ENCODE measurements at regions not wholly inside any gene's neighbourhood (a gene's known extent, or its start where the extent isn't known, plus 50 kb on each side); places are given as distances from the start of the nearest gene placed in this dataset.

- no peak for DNase-seq
Observed at GRCh38 chr1:106194206-106194605, 862.3 kb upstream of the PRMT6 start.

GRCh38 chr1:106200711-106201110 is 855.8 kb upstream of the PRMT6 start:
- DNase-seq: no peak

GRCh38 chr1:106207185-106207584 is 849.3 kb upstream of the PRMT6 start:
- no peak for DNase-seq

- no peak for DNase-seq
Observed at GRCh38 chr1:106217765-106218164, 838.7 kb upstream of the PRMT6 start.

GRCh38 chr1:106222403-106222802 is 834.1 kb upstream of the PRMT6 start:
- no peak for DNase-seq

GRCh38 chr1:106223213-106223612 is 833.3 kb upstream of the PRMT6 start:
- no peak for DNase-seq

GRCh38 chr1:106224426-106224825 is 832.0 kb upstream of the PRMT6 start:
- DNase-seq: no peak

GRCh38 chr1:106225403-106225802 is 831.1 kb upstream of the PRMT6 start:
- no peak for DNase-seq

GRCh38 chr1:106226550-106226949 is 829.9 kb upstream of the PRMT6 start:
- no peak for DNase-seq

- no peak for DNase-seq
Observed at GRCh38 chr1:106232128-106232527, 824.3 kb upstream of the PRMT6 start.

GRCh38 chr1:106233511-106233910 is 823.0 kb upstream of the PRMT6 start:
- no peak for DNase-seq

- DNase-seq: no peak
Observed at GRCh38 chr1:106249365-106249764, 807.1 kb upstream of the PRMT6 start.

GRCh38 chr1:106249810-106250209 is 806.7 kb upstream of the PRMT6 start:
- DNase-seq: no peak

GRCh38 chr1:106254748-106255147 is 801.7 kb upstream of the PRMT6 start:
- no peak for DNase-seq

- DNase-seq: no peak
Observed at GRCh38 chr1:106266786-106267185, 789.7 kb upstream of the PRMT6 start.

GRCh38 chr1:106268070-106268469 is 788.4 kb upstream of the PRMT6 start:
- DNase-seq: no peak

- no peak for DNase-seq
Observed at GRCh38 chr1:106276871-106277270, 779.6 kb upstream of the PRMT6 start.

GRCh38 chr1:106277786-106278185 is 778.7 kb upstream of the PRMT6 start:
- no peak for DNase-seq

GRCh38 chr1:106278716-106279115 is 777.8 kb upstream of the PRMT6 start:
- DNase-seq: no peak

- no peak for DNase-seq
Observed at GRCh38 chr1:106289265-106289928, 767.1 kb upstream of the PRMT6 start.

- DNase-seq: no peak
Observed at GRCh38 chr1:106290805-106291501, 765.5 kb upstream of the PRMT6 start.

GRCh38 chr1:106292130-106292529 is 764.3 kb upstream of the PRMT6 start:
- no peak for DNase-seq

- DNase-seq: no peak
Observed at GRCh38 chr1:106296431-106296830, 760.0 kb upstream of the PRMT6 start.

- no peak for DNase-seq
Observed at GRCh38 chr1:106304106-106304505, 752.4 kb upstream of the PRMT6 start.

GRCh38 chr1:106319612-106320011 is 736.9 kb upstream of the PRMT6 start:
- DNase-seq: no peak
